ENCODE measurements at regions not wholly inside any gene's neighbourhood (a gene's known extent, or its start where the extent isn't known, plus 50 kb on each side); places are given as distances from the start of the nearest gene placed in this dataset.

DNA sequence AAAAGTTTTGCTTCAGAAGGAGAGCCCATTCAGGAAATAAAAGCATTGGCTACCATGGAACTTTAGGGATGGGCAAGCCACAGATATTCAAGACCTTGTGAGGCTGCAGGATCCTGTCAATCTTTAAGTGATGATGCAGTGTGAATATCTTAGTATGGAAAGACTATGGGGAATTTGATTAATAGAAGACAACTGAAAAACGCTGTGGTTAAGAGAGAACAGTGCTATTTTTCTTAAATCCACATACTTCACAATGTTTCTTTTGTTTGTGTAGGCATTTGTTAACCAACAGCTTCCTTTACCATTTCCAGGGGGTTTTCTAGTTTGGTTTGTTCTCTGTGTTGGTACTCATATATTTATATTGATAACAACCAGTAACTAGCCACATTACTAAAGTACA lies 90.3 kb downstream of the TMEM212 start:
- no peak for TF ChIP-seq CTCF (IDR thresholded peaks at IDR 0.05; ENCODE audit: low read length)
- no peak for TF ChIP-seq EZH2 (optimal IDR thresholded peaks at IDR 0.05; ENCODE audit: low read depth, low read length)
